SK-N-SH (cell line): ENCODE measurements at regions not wholly inside any gene's neighbourhood (a gene's known extent, or its start where the extent isn't known, plus 50 kb on each side); places are given as distances from the start of the nearest gene placed in this dataset.

Experiments
- CTCF ChIA-PET: fragments of 300-600, 350-600 bp; formaldehyde crosslinking; extraction: SDS; loops from one replicate; lab custom pipeline; 2021; lab: Yijun Ruan, JAX
- POLR2A ChIA-PET: fragments of 350-600 bp; sonication (Branson Sonifier 250); formaldehyde crosslinking; extraction: SDS; loops from one replicate; lab custom pipeline; 2020; ENCODE audit warnings: antibody characterized with exemption, inconsistent platforms; lab: Yijun Ruan, JAX
- DNase-seq: peaks from one replicate; pipeline ENCODE4 v3.0.0; 2012
- H2AFZ ChIP-seq: fragments of 200-600 bp; sonication (generic); 2 replicates; pipeline ENCODE4 v1.8.1; 2016; ENCODE audit warnings: antibody characterized with exemption, mild to moderate bottlenecking, low read depth
- H3F3A ChIP-seq: fragments of 200-600 bp; sonication (generic); replicated peaks from 2 replicates; pipeline ENCODE3; 2016; ENCODE audit warnings: antibody characterized with exemption, mild to moderate bottlenecking; ENCODE audit not compliant: insufficient read depth
- H3K27ac ChIP-seq, 2 experiments: fragments of 200-500 bp in 1 of 2; fragments of 200-600 bp in 1 of 2; sonication (Bioruptor generic) in 1 of 2; sonication (generic), shearing (Covaris generic) in 1 of 2; 2 replicates each; pipeline versions ENCODE4 v1.5.1 to v1.6.1; 2014 to 2016; ENCODE audit warnings: low read depth in 2 of 2, inconsistent platforms in 1 of 2, low read length in 1 of 2, mild to moderate bottlenecking in 1 of 2, mixed read lengths in 1 of 2
- H3K27me3 ChIP-seq: fragments of 200-600 bp; sonication (generic), shearing (Covaris generic); 2 replicates; pipeline ENCODE4 v1.6.1; 2016; ENCODE audit warnings: mixed run types; ENCODE audit not compliant: insufficient read depth
- H3K36me3 ChIP-seq, 2 experiments: fragments of 200-500 bp in 1 of 2; fragments of 200-600 bp in 1 of 2; sonication (Bioruptor generic) in 1 of 2; sonication (generic) in 1 of 2; replicated peaks in 1 of 2; 2 replicates each; pipeline versions ENCODE3 to v1.5.1; 2014 to 2016; ENCODE audit warnings: low read length in 1 of 2, mild to moderate bottlenecking in 1 of 2; ENCODE audit not compliant: insufficient read depth in 2 of 2, control insufficient read depth in 1 of 2
- H3K4me1 ChIP-seq, 2 experiments: fragments of 200-500 bp in 1 of 2; fragments of 200-600 bp in 1 of 2; sonication (Bioruptor generic) in 1 of 2; sonication (generic), shearing (Covaris generic) in 1 of 2; 2 replicates each; pipeline versions ENCODE4 v1.5.1 to v1.6.1; 2014 to 2016; ENCODE audit warnings: low read depth in 1 of 2, low read length in 1 of 2, mixed run types in 1 of 2; ENCODE audit not compliant: insufficient read depth in 2 of 2, control insufficient read depth in 1 of 2
- H3K4me2 ChIP-seq: fragments of 200-600 bp; sonication (generic), shearing (Covaris generic); 2 replicates; pipeline ENCODE4 v1.6.1; 2017; ENCODE audit warnings: mixed run types
- H3K4me3 ChIP-seq, 2 experiments: fragments of 200-500 bp in 1 of 2; fragments of 200-600 bp in 1 of 2; sonication (Bioruptor generic) in 1 of 2; sonication (generic), shearing (Covaris generic) in 1 of 2; 2 replicates each; pipeline versions ENCODE4 v1.5.1 to v1.8.1; 2014 to 2016; ENCODE audit warnings: low read depth in 2 of 2, inconsistent platforms in 1 of 2, low read length in 1 of 2, mild to moderate bottlenecking in 1 of 2, mixed read lengths in 1 of 2, moderate library complexity in 1 of 2
- H3K79me2 ChIP-seq: fragments of 200-600 bp; sonication (generic); 2 replicates; pipeline ENCODE4 v1.8.1; 2017; ENCODE audit warnings: mild to moderate bottlenecking; ENCODE audit not compliant: insufficient read depth
- H3K9ac ChIP-seq: fragments of 200-600 bp; sonication (generic); 2 replicates; pipeline ENCODE4 v1.6.1; 2017; ENCODE audit warnings: mixed run types
- H3K9me2 ChIP-seq: fragments of 200-600 bp; sonication (generic); 2 replicates; pipeline ENCODE4 v1.6.1; 2017; ENCODE audit warnings: mixed run types
- H3K9me3 ChIP-seq: fragments of 200-600 bp; sonication (generic); 2 replicates; pipeline ENCODE4 v1.6.1; 2017; ENCODE audit warnings: mixed run types, mild to moderate bottlenecking, moderate library complexity
- H4K20me1 ChIP-seq: fragments of 200-600 bp; sonication (generic); 2 replicates; pipeline ENCODE4 v1.6.1; 2017; ENCODE audit warnings: mild to moderate bottlenecking, mixed run types; ENCODE audit not compliant: insufficient read depth
- CHD2 ChIP-seq: fragments of 150-350 bp; IDR thresholded peaks from 2 replicates; pipeline ENCODE4 v1.6.1; 2018; ENCODE audit warnings: low read length; ENCODE audit not compliant: partially characterized antibody
- ELF1 ChIP-seq: IDR thresholded peaks from 2 replicates; pipeline ENCODE4 v1.4.0; 2012
- EP300 ChIP-seq, 2 experiments: IDR thresholded peaks; 2 replicates each; pipeline versions ENCODE4 v1.4.0 to v1.6.1; 2012; ENCODE audit warnings: borderline replicate concordance in 1 of 2, low read depth in 1 of 2, low read length in 1 of 2
- FOSL2 ChIP-seq: IDR thresholded peaks from 2 replicates; pipeline ENCODE4 v1.4.0; 2012; ENCODE audit warnings: low read depth, mild to moderate bottlenecking, moderate library complexity, borderline replicate concordance
- FOXJ3 ChIP-seq: sonication (generic); formaldehyde crosslinking; IDR thresholded peaks from 2 replicates; pipeline ENCODE4 v1.5.1; 2020; ENCODE audit warnings: mild to moderate bottlenecking, missing genetic modification reagents
- GATA2 ChIP-seq: sonication (generic); formaldehyde crosslinking; IDR thresholded peaks from 2 replicates; pipeline ENCODE4 v1.5.0; 2020; ENCODE audit warnings: mild to moderate bottlenecking, missing genetic modification reagents
- JUND ChIP-seq: IDR thresholded peaks from 2 replicates; pipeline ENCODE4 v1.4.0; 2012
- MEF2A ChIP-seq: IDR thresholded peaks from 2 replicates; pipeline ENCODE4 v1.4.0; 2012; ENCODE audit warnings: low read depth, borderline replicate concordance
- NFIC ChIP-seq: IDR thresholded peaks from 2 replicates; pipeline ENCODE4 v1.4.0; 2012; ENCODE audit warnings: borderline replicate concordance
- NRF1 ChIP-seq: IDR thresholded peaks from 2 replicates; pipeline ENCODE4 v1.6.1; 2012; ENCODE audit warnings: low read depth, mild to moderate bottlenecking, low read length
- POLR2AphosphoS5 ChIP-seq: IDR thresholded peaks from 2 replicates; pipeline ENCODE4 v1.6.1; 2012; ENCODE audit warnings: low read depth, low read length
- RCOR1 ChIP-seq: fragments of 150-350 bp; IDR thresholded peaks from 2 replicates; pipeline ENCODE4 v1.6.1; 2017; ENCODE audit warnings: antibody characterized with exemption, low read length
- SMC3 ChIP-seq: IDR thresholded peaks from 2 replicates; pipeline ENCODE4 v1.6.1; 2012; ENCODE audit warnings: low read depth, low read length, improper control_type of control experiment
- TCF12 ChIP-seq: IDR thresholded peaks from 2 replicates; pipeline ENCODE4 v1.4.0; 2012
- WGBS: methylation state at CpG from one replicate; pipeline ENCODE4 v1.1.6; 2017; ENCODE audit warnings: low lambda C conversion rate; 5-methylcytosine and 5-hydroxymethylcytosine counted together
- TF ChIP-seq, protein P1 (sequence below): IDR thresholded peaks from 2 replicates; pipeline ENCODE4 v1.4.0; 2012; ENCODE audit warnings: low read depth, borderline replicate concordance
- TF ChIP-seq, protein P2 (sequence below): fragments of 200-600 bp; sonication (generic); IDR thresholded peaks from 2 replicates; pipeline ENCODE4 v1.6.1; 2017; ENCODE audit warnings: antibody characterized with exemption, mild to moderate bottlenecking, moderate library complexity
- TF ChIP-seq, protein P3 (sequence below): IDR thresholded peaks from 2 replicates; pipeline ENCODE4; 2012
- TF ChIP-seq, protein P4 (sequence below): IDR thresholded peaks from 2 replicates; pipeline ENCODE4 v1.4.0; 2012; ENCODE audit warnings: low read depth

DNA sequence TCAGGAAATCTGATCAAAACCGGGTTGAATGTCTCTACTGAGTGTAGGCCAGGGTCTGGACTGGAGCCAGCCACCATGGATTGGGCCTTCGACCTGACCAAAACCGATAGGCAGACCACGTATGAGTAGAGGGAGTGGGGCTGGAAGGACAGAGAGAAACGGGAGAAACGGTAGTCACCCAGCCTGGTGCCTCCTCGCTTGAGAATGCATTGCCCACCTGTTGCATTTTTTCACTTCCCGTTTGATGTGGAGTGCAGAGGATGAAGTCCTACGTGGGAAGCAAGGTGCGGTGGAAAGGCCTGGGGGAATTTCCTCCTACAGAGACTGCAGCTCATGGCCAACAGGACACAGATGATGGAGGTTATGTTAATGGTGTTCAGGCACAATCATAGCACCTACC, 53.9 kb upstream of the ECI2 start:
- Histone ChIP-seq H3K9me3 (no peaks in the 10 kb centered on the region), H3K27me3 (no peaks in the 10 kb centered on the region; the same call in 1 of the 2 replicates), H3K4me1 (no peaks in the 10 kb centered on the region), H3F3A (no peaks in the 10 kb centered on the region), H3K27ac (no peak overlapping the region), H2AFZ (no peak overlapping the region), H3K9ac (no peak overlapping the region), H4K20me1 (no peaks in the 10 kb centered on the region), H3K9me2 (no peaks in the 10 kb centered on the region), H3K79me2 (no peaks in the 10 kb centered on the region), H3K4me2 (no peak overlapping the region), H3K4me3 (no peak overlapping the region), H3K36me3 (no peaks in the 10 kb centered on the region)
- 48% methylated on average over 7 of the region's 10 CpGs for WGBS
- ChIA-PET CTCF (interaction anchor here (1.1 kb wide), 1 partner anchor 33 kb away, joined by 3 read pairs; no protein-coding TSS in a partner anchor), POLR2A (no interaction called here)
- no peak for DNase-seq
- no peak for TF ChIP-seq ELF1

DNA sequence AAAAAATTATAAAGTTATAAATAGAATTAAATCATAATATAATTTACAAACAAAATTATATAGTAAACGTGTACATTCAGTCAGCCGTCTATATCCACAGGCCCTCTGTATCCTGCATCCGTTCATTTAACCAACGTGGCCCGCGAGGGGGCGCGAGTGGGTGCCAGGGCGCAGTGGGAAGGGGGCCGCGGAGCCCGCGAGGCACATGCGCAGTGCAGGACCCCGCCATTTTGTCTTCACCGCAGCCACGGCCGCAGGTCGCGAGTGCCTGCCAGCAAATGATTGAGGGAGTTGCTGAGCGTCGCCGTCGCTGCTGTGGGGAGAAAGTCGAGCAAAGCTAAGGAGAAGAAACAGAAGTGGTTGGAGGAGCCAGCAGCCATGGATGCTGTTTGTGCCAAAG, 53.4 kb upstream of the ECI2 start:
- CTCF ChIA-PET, result interaction anchor here (1.5 kb wide), 1 partner anchor 20 kb away, joined by 3 read pairs; no protein-coding TSS in a partner anchor
- 71% methylated on average over 25 of the region's 25 CpGs for WGBS
- Histone ChIP-seq H3K9ac (no peak overlapping the region), H3K9me2 (no peaks in the 10 kb centered on the region), H3K27me3 (no peaks in the 10 kb centered on the region; the same call in 1 of the 2 replicates), H3K9me3 (no peaks in the 10 kb centered on the region), H3K4me1 (no peaks in the 10 kb centered on the region), H4K20me1 (no peaks in the 10 kb centered on the region), H3K4me3 (no peak overlapping the region)
- DNase-seq, result no peak
- TF ChIP-seq CHD2 (no peak), FOSL2 (no peak), GATA2 (CRISPR knock-in tag) (no peak), JUND (no peak), FOXJ3 (CRISPR knock-in tag) (no peak), SMC3 (no peak), RCOR1 (no peak), EP300 (IDR thresholded peaks at IDR 0.05; ENCODE audit: borderline replicate concordance in 1 of 2, low read depth in 1 of 2, low read length in 1 of 2) (no peak), POLR2AphosphoS5 (no peak), NFIC (no peak), NRF1 (no peak), TCF12 (no peak), MEF2A (no peak)
- TF ChIP-seq, protein P1, sequence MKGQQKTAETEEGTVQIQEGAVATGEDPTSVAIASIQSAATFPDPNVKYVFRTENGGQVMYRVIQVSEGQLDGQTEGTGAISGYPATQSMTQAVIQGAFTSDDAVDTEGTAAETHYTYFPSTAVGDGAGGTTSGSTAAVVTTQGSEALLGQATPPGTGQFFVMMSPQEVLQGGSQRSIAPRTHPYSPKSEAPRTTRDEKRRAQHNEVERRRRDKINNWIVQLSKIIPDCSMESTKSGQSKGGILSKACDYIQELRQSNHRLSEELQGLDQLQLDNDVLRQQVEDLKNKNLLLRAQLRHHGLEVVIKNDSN, result no peak
- TF ChIP-seq, protein P2, sequence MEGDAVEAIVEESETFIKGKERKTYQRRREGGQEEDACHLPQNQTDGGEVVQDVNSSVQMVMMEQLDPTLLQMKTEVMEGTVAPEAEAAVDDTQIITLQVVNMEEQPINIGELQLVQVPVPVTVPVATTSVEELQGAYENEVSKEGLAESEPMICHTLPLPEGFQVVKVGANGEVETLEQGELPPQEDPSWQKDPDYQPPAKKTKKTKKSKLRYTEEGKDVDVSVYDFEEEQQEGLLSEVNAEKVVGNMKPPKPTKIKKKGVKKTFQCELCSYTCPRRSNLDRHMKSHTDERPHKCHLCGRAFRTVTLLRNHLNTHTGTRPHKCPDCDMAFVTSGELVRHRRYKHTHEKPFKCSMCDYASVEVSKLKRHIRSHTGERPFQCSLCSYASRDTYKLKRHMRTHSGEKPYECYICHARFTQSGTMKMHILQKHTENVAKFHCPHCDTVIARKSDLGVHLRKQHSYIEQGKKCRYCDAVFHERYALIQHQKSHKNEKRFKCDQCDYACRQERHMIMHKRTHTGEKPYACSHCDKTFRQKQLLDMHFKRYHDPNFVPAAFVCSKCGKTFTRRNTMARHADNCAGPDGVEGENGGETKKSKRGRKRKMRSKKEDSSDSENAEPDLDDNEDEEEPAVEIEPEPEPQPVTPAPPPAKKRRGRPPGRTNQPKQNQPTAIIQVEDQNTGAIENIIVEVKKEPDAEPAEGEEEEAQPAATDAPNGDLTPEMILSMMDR, result no peak
- TF ChIP-seq, protein P3, sequence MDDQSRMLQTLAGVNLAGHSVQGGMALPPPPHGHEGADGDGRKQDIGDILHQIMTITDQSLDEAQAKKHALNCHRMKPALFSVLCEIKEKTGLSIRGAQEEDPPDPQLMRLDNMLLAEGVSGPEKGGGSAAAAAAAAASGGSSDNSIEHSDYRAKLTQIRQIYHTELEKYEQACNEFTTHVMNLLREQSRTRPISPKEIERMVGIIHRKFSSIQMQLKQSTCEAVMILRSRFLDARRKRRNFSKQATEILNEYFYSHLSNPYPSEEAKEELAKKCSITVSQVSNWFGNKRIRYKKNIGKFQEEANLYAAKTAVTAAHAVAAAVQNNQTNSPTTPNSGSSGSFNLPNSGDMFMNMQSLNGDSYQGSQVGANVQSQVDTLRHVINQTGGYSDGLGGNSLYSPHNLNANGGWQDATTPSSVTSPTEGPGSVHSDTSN, result no peak
- TF ChIP-seq, protein P4, sequence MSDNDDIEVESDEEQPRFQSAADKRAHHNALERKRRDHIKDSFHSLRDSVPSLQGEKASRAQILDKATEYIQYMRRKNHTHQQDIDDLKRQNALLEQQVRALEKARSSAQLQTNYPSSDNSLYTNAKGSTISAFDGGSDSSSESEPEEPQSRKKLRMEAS, result no peak
- TF ChIP-seq, all 33 proteins: peak for 0
- H3F3A ChIP-seq, result no peaks in the 10 kb centered on the region
- no peak overlapping the region for H3K4me2 ChIP-seq
- no peaks in the 10 kb centered on the region for H3K36me3 ChIP-seq
- POLR2A ChIA-PET, result no interaction called here
- H2AFZ ChIP-seq, result no peak overlapping the region
- H3K79me2 ChIP-seq, result no peaks in the 10 kb centered on the region
- no peak overlapping the region for H3K27ac ChIP-seq
